HUES6 (cell line): ENCODE measurements at regions not wholly inside any gene's neighbourhood (a gene's known extent, or its start where the extent isn't known, plus 50 kb on each side); places are given as distances from the start of the nearest gene placed in this dataset.

Experiments used
- H3K27ac ChIP-seq: 2 replicates; pipeline ENCODE4 v1.7.0; 2013; ENCODE audit warnings: low read depth, mild to moderate bottlenecking, low read length, inconsistent platforms
- H3K27me3 ChIP-seq: 2 replicates; pipeline ENCODE4 v1.6.1; 2013; ENCODE audit warnings: low read length; ENCODE audit not compliant: control insufficient read depth, insufficient read depth
- H3K36me3 ChIP-seq: 2 replicates; pipeline ENCODE4 v1.6.1; 2013; ENCODE audit warnings: low read length; ENCODE audit not compliant: control insufficient read depth, insufficient read depth
- H3K4me1 ChIP-seq: 2 replicates; pipeline ENCODE4 v1.6.1; 2013; ENCODE audit warnings: low read length; ENCODE audit not compliant: control insufficient read depth, insufficient read depth
- H3K4me3 ChIP-seq: 2 replicates; pipeline ENCODE4 v1.5.1; 2013; ENCODE audit warnings: low read depth, low read length
- H3K9ac ChIP-seq: one replicate; pipeline ENCODE4 v1.6.1; 2013; ENCODE audit warnings: mild to moderate bottlenecking, low read length
- H3K9me3 ChIP-seq: 2 replicates; pipeline ENCODE4 v1.6.1; 2013; ENCODE audit warnings: low read depth, low read length; ENCODE audit not compliant: control insufficient read depth, insufficient read depth

DNA sequence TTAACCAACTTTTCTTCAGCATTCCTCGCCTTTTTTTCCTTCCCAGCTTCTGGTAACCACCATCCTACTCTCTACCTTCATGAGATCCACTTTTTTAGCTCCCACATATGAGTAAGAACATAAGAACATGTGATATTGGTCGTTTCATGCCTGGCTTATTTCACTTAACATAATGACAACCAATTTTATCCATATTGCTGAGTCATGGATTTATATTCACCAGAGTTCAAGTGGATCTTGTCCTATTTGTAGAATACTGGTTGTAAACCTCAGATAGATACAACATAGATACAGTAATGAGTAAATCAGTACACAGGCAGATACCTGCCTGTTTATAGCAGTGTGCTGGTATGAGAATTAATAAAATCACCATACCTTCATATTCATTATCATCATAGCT is 412.0 kb upstream of the RBMS3 start:
- Histone ChIP-seq H3K36me3 (no peaks in the 10 kb centered on the region), H3K4me1 (no peaks in the 10 kb centered on the region), H3K4me3 (no peak overlapping the region), H3K27me3 (no peaks in the 10 kb centered on the region), H3K27ac (no peak overlapping the region), H3K9ac (no peak overlapping the region), H3K9me3 (no peaks in the 10 kb centered on the region)

- H3K9ac ChIP-seq: no peak overlapping the region
- no peak overlapping the region for H3K4me3 ChIP-seq
- H3K36me3 ChIP-seq: no peaks in the 10 kb centered on the region
- no peaks in the 10 kb centered on the region for H3K4me1 ChIP-seq
- H3K27ac ChIP-seq: no peak overlapping the region
- H3K27me3 ChIP-seq: no peaks in the 10 kb centered on the region
- no peaks in the 10 kb centered on the region for H3K9me3 ChIP-seq
Observed at GRCh38 chr3:28877912-28878311, 403.0 kb upstream of the RBMS3 start.

DNA sequence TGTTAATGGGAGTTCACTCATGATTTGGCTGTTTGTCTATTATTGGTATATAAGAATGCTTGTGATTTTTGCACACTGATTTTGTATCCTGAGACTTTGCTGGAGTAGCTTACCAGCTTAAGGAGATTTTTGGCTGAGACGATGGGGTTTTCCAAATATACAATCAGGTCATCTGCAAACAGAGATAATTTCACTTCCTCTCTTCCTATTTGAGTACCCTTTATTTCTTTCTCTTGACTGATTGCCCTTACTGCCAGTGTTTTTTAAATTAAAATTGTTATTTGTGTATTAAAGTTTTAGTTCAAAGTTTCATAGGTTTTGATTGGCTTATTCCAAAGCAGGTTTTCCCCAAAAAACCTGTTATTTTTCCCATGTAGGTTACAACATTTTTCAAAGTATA is 390.5 kb upstream of the RBMS3 start:
- no peak overlapping the region for H3K4me3 ChIP-seq
- no peak overlapping the region for H3K27ac ChIP-seq
- H3K4me1 ChIP-seq: no peaks in the 10 kb centered on the region
- H3K9me3 ChIP-seq: no peaks in the 10 kb centered on the region
- H3K27me3 ChIP-seq: no peaks in the 10 kb centered on the region
- H3K9ac ChIP-seq: no peak overlapping the region
- no peaks in the 10 kb centered on the region for H3K36me3 ChIP-seq

DNA sequence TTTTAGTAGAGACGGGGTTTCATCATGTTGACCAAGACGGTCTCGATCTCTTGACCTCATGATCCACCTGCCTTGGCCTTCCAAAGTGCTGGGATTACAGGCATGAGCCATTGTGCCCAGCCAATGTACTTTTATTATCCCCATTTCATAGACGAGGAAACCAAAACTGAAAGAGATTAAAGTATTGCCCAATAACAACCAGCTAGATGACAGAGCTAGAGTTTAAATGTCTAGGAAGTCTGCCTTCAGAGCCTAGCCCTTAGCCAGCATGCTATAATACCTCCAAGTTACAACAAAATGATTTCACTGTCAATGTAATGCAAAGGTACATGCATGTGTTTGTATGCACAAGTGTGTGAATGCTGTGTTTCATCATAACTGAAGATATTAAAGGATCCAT is 389.4 kb upstream of the RBMS3 start:
- Histone ChIP-seq H3K27ac (no peak overlapping the region), H3K4me1 (no peaks in the 10 kb centered on the region), H3K27me3 (no peaks in the 10 kb centered on the region), H3K4me3 (no peak overlapping the region), H3K9ac (no peak overlapping the region), H3K9me3 (no peaks in the 10 kb centered on the region), H3K36me3 (no peaks in the 10 kb centered on the region)

DNA sequence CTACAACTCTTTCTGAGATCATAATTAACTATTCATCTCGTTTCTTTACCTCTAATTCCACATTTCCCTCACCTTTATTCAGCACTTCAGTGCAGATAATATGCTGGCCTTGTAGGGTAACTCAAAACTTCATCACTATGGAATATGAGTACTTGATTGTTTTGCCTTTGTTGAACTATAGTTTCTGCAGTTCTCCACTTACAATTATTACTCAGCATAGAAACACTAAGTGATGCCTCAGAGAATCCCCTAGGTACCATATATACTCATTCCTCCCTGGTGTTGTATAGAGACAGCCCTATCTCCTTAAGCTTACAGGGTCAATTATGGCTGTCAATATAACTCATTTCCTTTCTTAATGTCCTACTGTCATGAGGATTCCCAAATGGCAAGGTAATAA is 380.6 kb upstream of the RBMS3 start:
- Histone ChIP-seq H3K27me3 (no peaks in the 10 kb centered on the region), H3K27ac (no peak overlapping the region), H3K4me3 (no peak overlapping the region), H3K9ac (no peak overlapping the region), H3K4me1 (no peaks in the 10 kb centered on the region), H3K36me3 (no peaks in the 10 kb centered on the region), H3K9me3 (peaks cover 8% of the 10 kb centered on the region; the same call in 1 of the 2 replicates)

DNA sequence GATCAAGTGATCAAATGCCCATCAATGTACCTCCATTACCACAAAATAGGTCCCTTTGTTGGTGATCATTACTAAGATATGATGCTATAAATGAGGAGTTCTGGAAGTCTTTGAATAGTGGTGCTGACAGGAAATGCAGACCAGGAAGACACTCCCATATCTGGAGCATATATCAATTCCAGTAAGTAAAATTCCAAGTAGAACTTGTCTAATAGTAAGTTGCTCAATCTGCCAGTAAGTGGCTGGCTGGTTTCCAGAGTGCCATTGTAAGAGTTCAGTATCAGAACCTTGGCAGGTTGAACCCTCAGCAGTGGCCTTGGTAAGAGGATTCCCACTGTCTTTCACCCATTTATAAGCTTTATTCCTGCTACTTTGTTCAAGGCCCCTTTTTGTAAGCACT is 379.9 kb upstream of the RBMS3 start:
- Histone ChIP-seq H3K27me3 (no peaks in the 10 kb centered on the region), H3K4me3 (no peak overlapping the region), H3K9ac (no peak overlapping the region), H3K9me3 (peaks cover 8% of the 10 kb centered on the region; the same call in 1 of the 2 replicates), H3K4me1 (no peaks in the 10 kb centered on the region), H3K36me3 (no peaks in the 10 kb centered on the region), H3K27ac (no peak overlapping the region)

DNA sequence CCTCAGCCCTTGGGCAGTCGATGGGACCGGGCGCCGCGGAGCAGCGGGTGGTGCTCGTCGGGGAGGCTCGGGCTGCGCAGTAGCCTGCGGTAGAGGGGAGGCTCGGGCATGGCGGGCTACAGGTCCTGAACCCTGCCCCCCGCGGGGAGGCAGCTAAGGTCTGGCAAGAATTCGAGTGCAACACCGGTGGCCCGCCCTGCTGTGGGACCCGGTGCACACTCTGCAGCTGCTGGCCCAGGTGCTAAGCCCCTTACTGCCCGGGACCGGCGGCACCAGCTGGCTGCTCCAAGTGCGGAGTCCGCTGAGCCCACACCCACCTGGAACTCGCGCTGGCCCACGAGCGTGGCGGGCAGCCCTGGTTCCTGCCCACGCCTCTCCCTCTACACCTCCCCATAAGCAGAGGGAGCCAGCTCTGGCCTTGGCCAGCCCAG is 377.7 kb upstream of the RBMS3 start:
- H3K9ac ChIP-seq: no peak overlapping the region
- H3K27ac ChIP-seq: no peak overlapping the region
- H3K4me1 ChIP-seq: no peaks in the 10 kb centered on the region; the same call in 1 of the 2 replicates
- H3K4me3 ChIP-seq: no peak overlapping the region
- peaks cover 8% of the 10 kb centered on the region; the same call in 1 of the 2 replicates for H3K9me3 ChIP-seq
- no peaks in the 10 kb centered on the region for H3K36me3 ChIP-seq
- no peaks in the 10 kb centered on the region for H3K27me3 ChIP-seq

DNA sequence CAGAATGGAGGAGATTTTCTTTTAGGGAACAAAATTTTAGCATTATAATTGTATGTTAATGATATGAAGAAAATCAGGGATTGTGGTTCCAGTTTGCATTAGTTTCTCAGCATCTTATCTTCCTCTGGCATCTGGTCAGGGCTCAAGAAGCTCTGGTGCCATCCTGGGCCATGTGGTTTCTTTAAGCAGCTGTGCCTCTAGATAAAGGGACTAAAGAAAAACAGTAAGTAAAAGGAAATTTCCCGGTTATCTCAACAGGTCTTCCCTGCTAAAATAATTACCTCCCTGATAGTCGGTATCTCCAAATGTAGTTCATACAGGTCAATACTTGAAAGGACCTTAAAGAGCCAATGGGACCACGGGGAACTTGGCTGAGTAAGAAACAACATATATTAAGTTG is 375.1 kb upstream of the RBMS3 start:
- no peaks in the 10 kb centered on the region for H3K36me3 ChIP-seq
- no peak overlapping the region for H3K4me3 ChIP-seq
- no peak overlapping the region for H3K9ac ChIP-seq
- H3K27me3 ChIP-seq: no peaks in the 10 kb centered on the region
- peaks cover 8% of the 10 kb centered on the region; the same call in 1 of the 2 replicates for H3K9me3 ChIP-seq
- H3K4me1 ChIP-seq: no peaks in the 10 kb centered on the region; the same call in 1 of the 2 replicates
- no peak overlapping the region for H3K27ac ChIP-seq

DNA sequence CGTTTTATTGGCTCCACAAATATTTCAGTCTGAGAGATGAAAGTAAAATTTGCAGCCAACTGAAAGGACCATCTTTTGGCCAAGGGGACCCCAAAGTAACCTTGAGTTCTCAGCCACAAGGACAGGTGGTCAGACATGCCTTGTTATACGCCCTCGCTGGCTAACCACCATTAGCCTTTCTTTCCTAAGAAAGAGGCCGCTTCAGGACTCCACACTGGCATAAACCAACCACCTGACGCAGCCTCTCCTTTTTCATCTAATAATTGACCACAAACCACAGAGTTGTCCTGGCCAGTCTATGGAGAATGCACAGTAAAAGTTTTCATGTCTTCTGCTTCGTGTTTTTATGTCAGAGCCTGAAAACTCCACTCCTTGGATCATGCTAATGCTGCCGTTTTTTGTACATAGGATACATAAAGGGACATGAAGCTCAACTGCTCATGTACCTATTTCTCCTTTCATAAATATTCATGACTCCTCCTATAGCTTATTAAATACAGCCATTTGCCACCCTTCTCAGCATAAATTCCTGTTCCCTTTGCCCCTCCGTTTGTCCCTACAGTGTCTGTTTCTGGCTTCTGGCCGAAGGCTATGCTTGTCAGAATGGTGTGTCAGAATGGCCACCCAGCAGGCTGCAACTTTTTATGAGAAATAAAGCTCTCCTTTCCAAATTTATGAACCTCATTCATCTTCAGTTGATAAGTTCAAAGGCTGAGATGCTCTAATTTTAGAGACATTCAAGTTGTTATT is 374.1 kb upstream of the RBMS3 start:
- Histone ChIP-seq H3K4me1 (no peaks in the 10 kb centered on the region; the same call in 1 of the 2 replicates), H3K27me3 (no peaks in the 10 kb centered on the region), H3K36me3 (no peaks in the 10 kb centered on the region), H3K4me3 (no peak overlapping the region), H3K9ac (no peak overlapping the region), H3K27ac (no peak overlapping the region), H3K9me3 (peaks cover 8% of the 10 kb centered on the region; the same call in 1 of the 2 replicates)

DNA sequence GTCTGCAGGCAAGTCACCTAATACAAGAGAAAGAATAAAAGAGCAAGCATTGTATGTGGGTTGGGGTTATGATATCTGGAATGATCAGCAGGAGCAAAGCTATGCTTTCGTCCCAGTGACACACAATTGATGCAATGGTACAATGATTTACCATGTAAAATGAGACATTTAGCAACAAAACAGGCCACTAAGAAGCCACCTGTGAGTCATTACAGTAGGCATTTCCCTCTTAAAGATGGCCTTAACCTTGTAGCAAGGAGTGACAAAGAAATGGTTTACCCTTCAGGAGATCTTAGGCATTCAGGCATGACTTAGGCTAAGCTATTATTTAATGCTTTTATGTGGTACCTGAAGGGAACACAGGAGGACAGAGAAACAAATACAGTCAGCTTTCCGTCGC is 373.3 kb upstream of the RBMS3 start:
- Histone ChIP-seq H3K27ac (no peak overlapping the region), H3K27me3 (no peaks in the 10 kb centered on the region), H3K4me3 (no peak overlapping the region), H3K4me1 (no peaks in the 10 kb centered on the region; the same call in 1 of the 2 replicates), H3K36me3 (no peaks in the 10 kb centered on the region), H3K9ac (no peak overlapping the region), H3K9me3 (peaks cover 4% of the 10 kb centered on the region; the same call in 1 of the 2 replicates)

DNA sequence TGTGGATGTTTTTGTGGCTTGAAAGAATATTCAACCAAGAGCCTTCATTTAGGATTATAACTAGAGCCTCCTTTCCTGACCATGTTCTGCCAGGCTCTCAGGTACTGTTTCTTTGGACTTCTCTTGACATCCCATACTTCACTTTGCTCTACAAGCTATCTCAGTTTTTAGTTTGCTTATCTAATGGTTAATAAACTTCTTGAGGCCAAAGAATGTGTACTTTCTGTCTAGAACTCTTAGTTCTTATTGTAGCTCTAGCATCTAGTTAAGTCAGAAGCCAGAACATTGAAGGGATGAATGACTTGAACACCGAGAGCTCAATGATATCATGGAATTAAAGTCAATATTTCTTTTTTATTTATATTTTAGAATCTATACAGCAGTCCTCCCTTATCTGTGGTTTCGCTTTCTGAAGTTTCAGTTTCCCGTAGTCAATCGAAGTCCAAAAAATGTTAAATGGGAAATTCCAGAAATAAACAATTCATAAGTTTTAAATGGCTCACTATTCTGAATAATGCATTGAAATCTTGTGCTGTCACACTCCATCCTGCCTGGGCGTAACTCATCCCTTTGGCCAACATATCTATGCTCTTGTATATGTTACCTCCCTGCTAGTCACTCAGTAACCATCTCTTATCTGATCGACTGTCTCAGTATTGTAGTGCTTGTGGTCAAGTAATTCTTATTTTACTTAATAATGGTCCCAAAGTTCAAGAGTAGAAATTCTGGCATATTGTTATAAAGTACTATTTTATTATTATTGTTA is 368.6 kb upstream of the RBMS3 start:
- no peak overlapping the region for H3K4me3 ChIP-seq
- H3K9me3 ChIP-seq: no peaks in the 10 kb centered on the region
- no peaks in the 10 kb centered on the region for H3K36me3 ChIP-seq
- no peak overlapping the region for H3K9ac ChIP-seq
- no peak overlapping the region for H3K27ac ChIP-seq
- peaks cover 5% of the 10 kb centered on the region; the same call in 1 of the 2 replicates for H3K4me1 ChIP-seq
- H3K27me3 ChIP-seq: no peaks in the 10 kb centered on the region
